Trophoblast cell (in vitro differentiated cells and primary cell): ENCODE measurements at regions not wholly inside any gene's neighbourhood (a gene's known extent, or its start where the extent isn't known, plus 50 kb on each side); places are given as distances from the start of the nearest gene placed in this dataset.
A peak's percentile ranks its signal among the peaks of the same experiment; 100 is the strongest.

Experiments used
- DNase-seq, 2 donors: peaks; one replicate each; pipeline ENCODE4 v3.0.0-alpha.2; 2016
- H2AFZ ChIP-seq: 2 replicates; pipeline ENCODE4 v1.6.1; 2013; ENCODE audit warnings: low read length, moderate library complexity, mild to moderate bottlenecking; ENCODE audit not compliant: insufficient read depth, poor library complexity
- H2AK5ac ChIP-seq: 2 replicates; pipeline ENCODE4 v1.6.1; 2013; ENCODE audit warnings: mild to moderate bottlenecking, low read length
- H2BK120ac ChIP-seq: 2 replicates; pipeline ENCODE4 v1.6.1; 2013; ENCODE audit warnings: low read length, mild to moderate bottlenecking, moderate library complexity; ENCODE audit not compliant: insufficient read depth, poor library complexity
- H2BK12ac ChIP-seq: 2 replicates; pipeline ENCODE4 v1.6.1; 2013; ENCODE audit warnings: mild to moderate bottlenecking, low read length, moderate library complexity
- H2BK5ac ChIP-seq: 2 replicates; pipeline ENCODE4 v1.6.1; 2013; ENCODE audit warnings: low read length, low read depth, moderate library complexity, mild to moderate bottlenecking; ENCODE audit not compliant: poor library complexity
- H3K14ac ChIP-seq: 2 replicates; pipeline ENCODE4 v1.6.1; 2013; ENCODE audit warnings: mild to moderate bottlenecking, low read length
- H3K18ac ChIP-seq: 2 replicates; pipeline ENCODE4 v1.6.1; 2013; ENCODE audit warnings: mild to moderate bottlenecking, low read length
- H3K23ac ChIP-seq: 2 replicates; pipeline ENCODE4 v1.6.1; 2013; ENCODE audit warnings: low read length
- H3K27ac ChIP-seq: 2 replicates; pipeline ENCODE4 v1.5.1; 2013; ENCODE audit warnings: low read depth, mild to moderate bottlenecking, inconsistent platforms, low read length, moderate library complexity
- H3K27me3 ChIP-seq: 2 replicates; pipeline ENCODE4 v1.6.1; 2013; ENCODE audit warnings: inconsistent platforms, mild to moderate bottlenecking, low read length, moderate library complexity; ENCODE audit not compliant: insufficient read depth
- H3K36me3 ChIP-seq, 2 experiments: 1 replicate in 1 of 2; 2 replicates in 1 of 2; pipeline ENCODE4 v1.6.1; 2013; ENCODE audit warnings: low read length in 2 of 2, mild to moderate bottlenecking in 2 of 2, moderate library complexity in 1 of 2; ENCODE audit not compliant: insufficient read depth in 2 of 2, control insufficient read depth in 1 of 2
- H3K4ac ChIP-seq: 2 replicates; pipeline ENCODE4 v1.6.1; 2013; ENCODE audit warnings: low read depth, mild to moderate bottlenecking, low read length, moderate library complexity
- H3K4me1 ChIP-seq, 2 experiments: 1 replicate in 1 of 2; 2 replicates in 1 of 2; pipeline ENCODE4 v1.6.1; 2013; ENCODE audit warnings: low read length in 2 of 2, mild to moderate bottlenecking in 2 of 2, moderate library complexity in 1 of 2; ENCODE audit not compliant: insufficient read depth in 2 of 2, control insufficient read depth in 1 of 2
- H3K4me2 ChIP-seq: 2 replicates; pipeline ENCODE4 v1.6.1; 2013; ENCODE audit warnings: inconsistent platforms, mild to moderate bottlenecking, low read length, moderate library complexity
- H3K4me3 ChIP-seq: 2 replicates; pipeline ENCODE4 v1.5.1; 2013; ENCODE audit warnings: mild to moderate bottlenecking, low read depth, low read length, inconsistent platforms
- H3K79me1 ChIP-seq: one replicate; pipeline ENCODE4 v1.6.1; 2013; ENCODE audit warnings: low read length
- H3K79me2 ChIP-seq: 2 replicates; pipeline ENCODE4 v1.6.1; 2013; ENCODE audit warnings: low read length, mild to moderate bottlenecking; ENCODE audit not compliant: control insufficient read depth, insufficient read depth, poor library complexity
- H3K9ac ChIP-seq: 2 replicates; pipeline ENCODE4 v1.6.1; 2013; ENCODE audit warnings: mild to moderate bottlenecking, low read length
- H3K9me3 ChIP-seq: 2 replicates; pipeline ENCODE4 v1.6.1; 2013; ENCODE audit warnings: low read depth, mild to moderate bottlenecking, control low read depth, inconsistent platforms, low read length; ENCODE audit not compliant: insufficient read depth
- H4K12ac ChIP-seq: 2 replicates; pipeline ENCODE4 v1.6.1; 2013; ENCODE audit warnings: low read depth, mild to moderate bottlenecking, low read length, moderate library complexity
- H4K8ac ChIP-seq: 2 replicates; pipeline ENCODE4 v1.6.1; 2013; ENCODE audit warnings: low read depth, mild to moderate bottlenecking, low read length, moderate library complexity
- H4K91ac ChIP-seq: one replicate; pipeline ENCODE4 v1.6.1; 2013; ENCODE audit warnings: low read depth, mild to moderate bottlenecking, low read length, moderate library complexity
- WGBS: extraction: QIAGEN DNeasy Blood & Tissue Kit; methylation state at CpG from one replicate; pipeline ENCODE4 v1.1.7; 2013; ENCODE audit warnings: missing lambda C conversion rate; ENCODE audit not compliant: insufficient read length, insufficient coverage; ENCODE audit errors: extremely low coverage; 5-methylcytosine and 5-hydroxymethylcytosine counted together

GRCh38 chr12:84772281-84772680 is 140.3 kb downstream of the SLC6A15 start:
- no peak overlapping the region for H2BK5ac ChIP-seq
- H3K4me2 ChIP-seq, result no peak overlapping the region
- H2BK120ac ChIP-seq, result no peak overlapping the region
- no peak for DNase-seq
- H3K9me3 ChIP-seq, result no peaks in the 10 kb centered on the region
- no peak overlapping the region for H4K12ac ChIP-seq
- no peak overlapping the region for H2BK12ac ChIP-seq
- H3K36me3 ChIP-seq, result no peaks in the 10 kb centered on the region
- no peak overlapping the region for H3K18ac ChIP-seq
- H3K27ac ChIP-seq, result no peak overlapping the region
- H3K14ac ChIP-seq, result no peak overlapping the region
- WGBS, result no CpG with 5 or more reads among the region's 2 CpGs
- no peak overlapping the region for H2AFZ ChIP-seq
- H3K27me3 ChIP-seq, result no peaks in the 10 kb centered on the region
- no peaks in the 10 kb centered on the region for H3K79me2 ChIP-seq
- H4K8ac ChIP-seq, result no peak overlapping the region
- H3K79me1 ChIP-seq, result no peaks in the 10 kb centered on the region
- H4K91ac ChIP-seq, result no peak overlapping the region
- H3K4me3 ChIP-seq, result no peak overlapping the region
- H3K4me1 ChIP-seq, result peaks cover 0 to under 1% of the 10 kb centered on the region in 2 experiments
- no peak overlapping the region for H2AK5ac ChIP-seq
- no peak overlapping the region for H3K9ac ChIP-seq
- no peak overlapping the region for H3K23ac ChIP-seq
- no peak overlapping the region for H3K4ac ChIP-seq

- no peak for DNase-seq
- no peak overlapping the region for H3K4me2 ChIP-seq
- no peaks in the 10 kb centered on the region for H3K36me3 ChIP-seq
- H3K79me1 ChIP-seq, result no peaks in the 10 kb centered on the region
- no peaks in the 10 kb centered on the region for H3K9me3 ChIP-seq
- no peak overlapping the region for H3K4me3 ChIP-seq
- H3K27ac ChIP-seq, result peak overlapping the region; percentile 26
- no peak overlapping the region for H3K23ac ChIP-seq
- H4K91ac ChIP-seq, result no peak overlapping the region
- no peak overlapping the region for H2BK5ac ChIP-seq
- no peaks in the 10 kb centered on the region for H3K27me3 ChIP-seq
- no peak overlapping the region for H4K8ac ChIP-seq
- no peaks in the 10 kb centered on the region for H3K79me2 ChIP-seq
- no peak overlapping the region for H3K4ac ChIP-seq
- H2BK120ac ChIP-seq, result no peak overlapping the region
- H3K9ac ChIP-seq, result no peak overlapping the region
- no peak overlapping the region for H2BK12ac ChIP-seq
- H3K14ac ChIP-seq, result no peak overlapping the region
- H4K12ac ChIP-seq, result no peak overlapping the region
- H2AFZ ChIP-seq, result no peak overlapping the region
- WGBS, result no CpG with 5 or more reads among the region's 1 CpG
- H2AK5ac ChIP-seq, result no peak overlapping the region
- H3K18ac ChIP-seq, result no peak overlapping the region
- peaks cover 0 to 3% of the 10 kb centered on the region in 2 experiments for H3K4me1 ChIP-seq
Measured at GRCh38 chr12:84767079-84767478, 145.5 kb downstream of the SLC6A15 start.

GRCh38 chr12:84766375-84766774 is 146.2 kb downstream of the SLC6A15 start:
- H3K27ac ChIP-seq, result no peak overlapping the region
- H2BK5ac ChIP-seq, result no peak overlapping the region
- no peak overlapping the region for H3K23ac ChIP-seq
- H3K18ac ChIP-seq, result no peak overlapping the region
- no peaks in the 10 kb centered on the region for H3K27me3 ChIP-seq
- H2BK12ac ChIP-seq, result no peak overlapping the region
- no peaks in the 10 kb centered on the region for H3K36me3 ChIP-seq
- H2BK120ac ChIP-seq, result no peak overlapping the region
- no peak overlapping the region for H3K4me2 ChIP-seq
- no peak overlapping the region for H4K8ac ChIP-seq
- H3K14ac ChIP-seq, result no peak overlapping the region
- no peak overlapping the region for H4K12ac ChIP-seq
- H3K9me3 ChIP-seq, result no peaks in the 10 kb centered on the region
- no peak overlapping the region for H3K4me3 ChIP-seq
- no peak overlapping the region for H2AFZ ChIP-seq
- no peak overlapping the region for H4K91ac ChIP-seq
- H2AK5ac ChIP-seq, result no peak overlapping the region
- no peak overlapping the region for H3K9ac ChIP-seq
- no peaks in the 10 kb centered on the region for H3K79me2 ChIP-seq
- H3K4me1 ChIP-seq, result peaks cover 0 to 3% of the 10 kb centered on the region in 2 experiments
- DNase-seq, result no peak
- peaks cover 2% of the 10 kb centered on the region for H3K79me1 ChIP-seq
- no peak overlapping the region for H3K4ac ChIP-seq

GRCh38 chr12:84764001-84764400 is 148.6 kb downstream of the SLC6A15 start:
- no peaks in the 10 kb centered on the region for H3K36me3 ChIP-seq
- H3K79me1 ChIP-seq, result peaks cover 2% of the 10 kb centered on the region
- no peak overlapping the region for H4K12ac ChIP-seq
- H3K4me2 ChIP-seq, result no peak overlapping the region
- H3K27me3 ChIP-seq, result no peaks in the 10 kb centered on the region
- H3K23ac ChIP-seq, result no peak overlapping the region
- no peak overlapping the region for H3K4me3 ChIP-seq
- H2AK5ac ChIP-seq, result no peak overlapping the region
- no peak for DNase-seq
- no peak overlapping the region for H4K8ac ChIP-seq
- no peaks in the 10 kb centered on the region for H3K79me2 ChIP-seq
- H3K9ac ChIP-seq, result no peak overlapping the region
- H4K91ac ChIP-seq, result no peak overlapping the region
- no peak overlapping the region for H2AFZ ChIP-seq
- H3K18ac ChIP-seq, result no peak overlapping the region
- no peak overlapping the region for H3K27ac ChIP-seq
- peaks cover 0 to 3% of the 10 kb centered on the region in 2 experiments for H3K4me1 ChIP-seq
- no peak overlapping the region for H3K14ac ChIP-seq
- H3K4ac ChIP-seq, result no peak overlapping the region
- H3K9me3 ChIP-seq, result no peaks in the 10 kb centered on the region
- H2BK120ac ChIP-seq, result no peak overlapping the region
- no peak overlapping the region for H2BK5ac ChIP-seq
- no peak overlapping the region for H2BK12ac ChIP-seq
- no CpG with 5 or more reads among the region's 1 CpG for WGBS
